ENCODE measurements at regions not wholly inside any gene's neighbourhood (a gene's known extent, or its start where the extent isn't known, plus 50 kb on each side); places are given as distances from the start of the nearest gene placed in this dataset.
"Not testable (repeated sequence)": the region's sequence is repeated elsewhere in the genome, so short reads cannot be mapped to it uniquely, and the experiment has no call there.

DNA sequence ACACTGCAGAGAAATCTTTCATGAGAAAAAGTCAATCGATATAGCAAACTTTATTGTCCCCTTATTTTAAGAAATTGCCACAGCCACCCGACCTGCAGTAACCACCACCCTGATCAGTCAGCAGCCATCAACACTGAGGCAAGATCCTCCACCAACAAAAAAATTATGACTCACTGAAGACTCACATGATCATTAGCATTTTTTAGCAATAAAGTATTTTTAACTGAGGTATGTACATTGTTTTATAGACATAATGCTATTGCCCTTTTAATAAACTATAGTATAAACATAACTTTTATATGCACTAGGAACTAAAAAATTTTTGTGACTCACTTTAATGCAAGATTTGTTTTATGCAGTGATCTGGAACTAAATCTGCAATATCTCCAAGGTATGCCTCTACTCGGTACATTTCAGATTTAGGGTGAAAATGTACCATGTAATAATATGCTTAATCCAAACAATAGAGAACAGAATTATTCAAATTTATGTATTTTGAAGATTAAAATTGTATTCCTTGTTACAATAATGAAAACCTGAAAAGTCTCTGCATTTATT lies 79.2 kb upstream of the CEP126 start:
- DNase-seq = no peak

GRCh38 chr11:101830475-101830874 lies 84.3 kb upstream of the CEP126 start:
- DNase-seq = not testable (repeated sequence)

GRCh38 chr11:101825531-101825930 lies 89.3 kb upstream of the CEP126 start:
- no peak for DNase-seq

- no peak for DNase-seq
Measured at GRCh38 chr11:101817581-101817980, 97.2 kb upstream of the CEP126 start.

- no peak for DNase-seq
Measured at GRCh38 chr11:101816613-101817012, 98.2 kb upstream of the CEP126 start.

DNA sequence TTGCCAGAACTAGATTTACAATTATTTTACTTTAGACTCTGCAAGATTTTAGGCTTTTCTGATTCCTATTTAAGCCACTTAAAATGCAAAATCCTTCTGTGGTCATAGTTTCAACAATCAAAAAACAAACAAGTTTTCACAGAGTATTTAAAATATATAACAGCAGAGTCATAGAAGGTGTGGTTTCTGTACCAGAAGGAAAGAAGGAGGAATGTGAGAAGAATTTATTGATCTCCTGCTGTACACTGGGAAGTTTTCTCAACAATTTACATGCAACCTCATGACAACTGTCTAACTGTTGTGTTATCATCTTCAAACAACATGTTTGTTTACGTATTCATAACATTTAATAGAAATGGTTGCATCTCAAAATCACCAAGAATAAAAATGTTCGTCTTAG lies 102.3 kb upstream of the CEP126 start:
- no peak for DNase-seq

DNA sequence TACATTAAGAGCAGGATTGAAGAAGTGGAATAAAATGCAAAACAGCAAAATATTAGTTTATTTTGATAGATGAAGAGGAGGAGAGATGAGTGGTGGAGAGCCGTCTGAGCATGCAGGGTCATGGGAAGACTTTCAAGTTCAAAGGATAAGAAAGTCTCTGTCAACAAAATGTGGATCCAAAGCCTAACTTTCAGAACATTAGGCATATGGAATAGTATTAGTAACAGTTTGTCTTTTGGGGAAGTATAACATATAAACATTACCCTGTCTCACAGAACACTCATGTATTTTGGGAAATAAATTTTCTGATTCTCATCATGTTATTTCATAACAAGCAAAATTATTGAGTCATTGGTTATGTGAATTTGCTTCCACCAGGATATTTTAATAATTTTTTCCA lies 104.3 kb upstream of the CEP126 start:
- DNase-seq = no peak

- no peak for DNase-seq
Measured at GRCh38 chr11:101807531-101807930, 107.3 kb upstream of the CEP126 start.

GRCh38 chr11:101803651-101804050 lies 111.2 kb upstream of the CEP126 start:
- DNase-seq = no peak

DNA sequence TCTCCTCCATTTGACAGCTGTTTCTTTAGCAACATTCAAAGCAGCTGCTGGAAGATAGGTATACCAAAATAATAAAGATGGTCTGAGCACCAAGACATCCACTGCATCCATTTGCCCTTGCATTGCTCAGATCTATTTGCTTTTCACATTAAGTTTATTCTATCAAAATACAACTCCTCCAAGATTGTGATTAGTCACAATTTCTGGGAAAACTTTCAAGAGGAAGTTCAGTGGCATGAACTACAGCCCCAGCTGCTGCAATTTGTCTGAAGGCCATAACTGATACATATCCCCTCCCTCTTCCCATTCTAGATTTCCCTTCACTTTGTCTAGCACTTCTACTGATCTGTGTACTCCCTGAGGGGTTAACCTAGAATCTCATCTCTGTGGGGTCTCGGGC lies 117.5 kb upstream of the CEP126 start:
- DNase-seq = no peak

DNA sequence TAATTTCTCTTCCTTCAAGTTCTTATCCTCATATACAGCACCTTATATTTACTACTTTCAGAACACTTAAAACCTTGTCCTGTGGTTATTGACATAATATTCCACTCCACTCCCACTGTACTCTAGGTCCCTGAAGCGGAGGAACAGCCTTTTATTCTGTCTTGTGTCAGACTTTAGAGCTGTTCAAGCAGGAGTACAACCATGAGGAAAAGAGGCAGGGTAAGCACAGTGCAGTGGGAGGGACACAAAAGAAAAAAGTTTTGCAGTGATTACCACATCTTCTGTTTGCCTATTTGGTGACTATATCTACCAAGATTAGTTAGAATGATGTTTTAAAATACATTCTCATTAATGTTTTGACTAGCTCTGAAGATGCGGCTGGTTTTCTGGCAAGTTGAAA lies 122.0 kb upstream of the CEP126 start:
- no peak for DNase-seq

DNA sequence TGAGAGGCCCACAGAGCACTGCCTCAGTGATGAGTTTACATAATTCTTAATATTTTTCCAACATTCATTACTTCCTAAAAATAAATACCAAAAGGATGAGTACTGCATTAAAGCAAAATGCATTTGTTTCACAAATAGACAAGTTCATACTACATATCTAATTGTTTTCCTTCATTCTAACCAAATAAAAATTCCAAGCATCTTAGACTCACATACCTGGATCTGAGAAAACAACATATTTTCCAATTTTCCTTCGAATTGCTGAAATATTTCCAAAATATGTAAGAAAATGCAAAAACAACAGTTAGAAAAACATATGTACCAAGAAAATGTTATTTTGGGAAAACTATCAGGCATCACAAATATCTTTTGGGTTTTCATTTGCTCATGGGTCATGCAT lies 127.9 kb upstream of the CEP126 start:
- no peak for DNase-seq

- DNase-seq = no peak
Measured at GRCh38 chr11:101786421-101786820, 128.4 kb upstream of the CEP126 start.

GRCh38 chr11:101779167-101779566 lies 135.6 kb upstream of the CEP126 start:
- DNase-seq = not testable (repeated sequence)

- DNase-seq = no peak
Measured at GRCh38 chr11:101777476-101777875, 137.3 kb upstream of the CEP126 start.

DNA sequence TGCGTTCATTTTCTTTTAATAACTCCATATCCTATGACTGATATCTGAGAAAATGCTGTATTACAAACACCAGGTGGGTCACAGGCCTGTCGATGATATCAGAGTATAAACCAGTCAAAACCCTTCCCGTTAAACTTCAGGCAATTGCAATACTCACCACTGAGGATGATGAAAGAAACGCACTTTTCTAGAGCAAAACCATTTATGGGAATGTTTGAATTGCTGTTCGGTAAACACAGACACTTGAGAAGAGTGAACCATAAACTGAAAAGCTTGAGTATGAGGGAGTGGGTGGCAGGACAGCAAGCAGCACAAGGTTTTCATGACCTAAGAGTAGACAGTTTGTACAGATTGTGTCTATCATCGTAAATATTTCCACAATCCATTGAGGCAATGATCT lies 139.8 kb upstream of the CEP126 start:
- DNase-seq = no peak

- no peak for DNase-seq
Measured at GRCh38 chr11:101770648-101771047, 144.2 kb upstream of the CEP126 start.

DNA sequence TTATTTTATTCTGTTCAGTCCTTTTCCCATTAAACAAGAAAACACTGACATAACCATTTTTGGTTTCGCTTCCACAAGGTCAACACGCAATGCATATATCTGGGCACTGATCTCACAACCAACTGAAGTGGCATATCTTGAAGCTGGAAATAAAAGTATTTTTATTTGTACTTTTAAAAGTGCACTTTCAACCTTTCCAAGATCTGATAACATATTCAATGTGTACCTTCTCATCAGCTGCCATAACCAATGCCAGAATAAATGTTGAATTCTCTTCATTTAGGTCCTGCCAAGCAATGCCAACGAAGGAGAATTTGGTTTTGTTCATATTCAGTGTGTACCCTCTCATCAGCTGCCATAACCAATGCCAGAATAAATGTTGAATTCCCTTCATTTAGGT lies 148.9 kb upstream of the CEP126 start:
- DNase-seq = no peak

GRCh38 chr11:101759771-101760450 lies 154.9 kb upstream of the CEP126 start:
- no peak for DNase-seq

GRCh38 chr11:101757741-101758140 lies 157.1 kb upstream of the CEP126 start:
- no peak for DNase-seq

DNA sequence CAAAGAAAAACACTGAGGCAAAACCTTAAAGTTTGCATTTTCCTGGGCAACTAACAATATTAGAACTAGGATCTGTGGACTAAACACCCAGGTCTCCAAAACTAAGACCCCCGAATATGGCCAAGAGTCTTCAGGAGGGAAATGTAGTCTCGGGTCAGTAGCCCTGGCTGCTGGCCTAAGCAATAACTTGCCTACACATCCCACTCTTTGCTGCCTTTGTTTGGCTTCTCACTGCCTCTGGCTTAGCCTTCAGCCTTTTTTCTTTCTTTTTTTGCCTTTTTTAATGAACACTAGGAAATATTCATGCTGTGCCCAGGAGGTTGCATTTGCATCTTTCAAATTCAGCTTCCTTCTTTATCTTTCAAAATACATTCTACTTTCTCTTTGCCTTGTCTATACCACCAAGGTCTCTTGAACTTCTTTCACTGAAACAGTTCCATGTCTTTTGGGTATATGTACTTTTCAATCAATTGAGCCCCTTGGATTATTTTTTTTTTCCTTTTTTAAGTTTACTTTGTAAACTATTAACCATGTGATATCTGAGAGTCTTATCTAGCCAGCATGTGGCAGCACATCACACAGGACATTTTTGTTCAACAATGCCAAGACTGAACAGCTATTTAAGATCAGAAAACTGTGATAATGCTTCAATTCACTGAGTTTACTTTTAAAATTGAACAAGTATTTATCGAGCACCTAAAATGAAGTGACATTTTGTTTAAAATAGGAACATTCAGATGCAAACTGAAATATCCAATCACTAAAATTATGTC lies 165.0 kb upstream of the TRPC6 start:
- no peak for DNase-seq

- no peak for DNase-seq
Measured at GRCh38 chr11:101745756-101746155, 161.9 kb upstream of the TRPC6 start.

GRCh38 chr11:101743828-101744227 lies 160.0 kb upstream of the TRPC6 start:
- DNase-seq = no peak

DNA sequence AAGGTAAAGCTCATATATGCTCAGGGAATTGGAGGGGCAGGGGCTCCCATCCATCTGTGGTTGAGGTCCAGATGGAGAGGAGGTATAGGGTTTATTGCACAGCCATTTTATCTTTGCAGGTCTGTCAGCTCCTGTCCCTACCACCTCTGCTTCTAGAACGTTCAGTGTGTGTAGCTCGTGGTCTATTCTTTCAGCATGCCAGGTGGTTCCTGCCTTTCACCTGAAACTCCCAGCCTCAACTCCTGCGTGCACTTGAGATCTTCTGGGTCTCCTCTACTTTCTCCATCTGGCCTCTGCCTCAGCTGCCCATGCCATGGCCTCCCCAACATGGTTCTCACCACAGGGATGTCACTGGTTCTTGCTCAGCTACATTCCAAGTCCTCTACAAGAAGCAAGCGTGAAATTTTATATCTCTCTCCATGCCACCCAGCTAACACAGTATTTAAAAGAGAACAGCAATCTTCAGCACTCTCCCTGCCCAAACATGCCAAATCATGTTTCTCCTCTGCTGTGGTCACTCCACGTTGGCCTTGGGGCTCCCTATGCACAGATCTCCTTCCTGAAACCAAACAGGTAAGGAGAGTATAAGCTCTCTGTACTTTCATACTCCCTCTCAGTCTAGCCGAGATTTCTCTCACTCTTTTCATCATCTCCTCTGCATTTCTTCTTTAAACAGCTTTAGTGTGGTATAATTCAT lies 157.8 kb upstream of the TRPC6 start:
- no peak for DNase-seq

All from SHP77 treated with DMSO at 0.1 percent for 48 hours (cell line).